Stomach (tissue), 8 donors: ENCODE measurements at regions not wholly inside any gene's neighbourhood (a gene's known extent, or its start where the extent isn't known, plus 50 kb on each side); places are given as distances from the start of the nearest gene placed in this dataset.

ENCODE experiments used
- DNase-seq, 2 donors: peaks; one replicate each; pipeline versions ENCODE4 v3.0.0 to v3.0.0-alpha.2; 2013 to 2019
- H3K27ac ChIP-seq, 5 donors: fragments of 200-600 bp in 4 of 5; sonication (generic) in 4 of 5; one replicate each; pipeline ENCODE4 v1.5.1; 2013 to 2019; ENCODE audit warnings: mild to moderate bottlenecking in 1 of 5, moderate library complexity in 1 of 5
- H3K27me3 ChIP-seq, 3 donors: fragments of 200-600 bp; sonication (generic); one replicate each; pipeline ENCODE4 v1.5.1; 2017 to 2019; ENCODE audit warnings: mixed run types in 1 of 3
- H3K36me3 ChIP-seq, 4 donors: fragments of 200-600 bp; sonication (generic); 1 replicate in 3 of 4; 2 replicates in 1 of 4; pipeline ENCODE4 v1.5.1; 2016 to 2019
- H3K4me1 ChIP-seq, 4 donors: fragments of 200-600 bp; sonication (generic); one replicate each; pipeline ENCODE4 v1.5.1; 2016 to 2019
- H3K4me3 ChIP-seq, 4 donors: fragments of 200-600 bp; sonication (generic) in 3 of 4; one replicate each; pipeline ENCODE4 v1.5.1; 2016 to 2019; ENCODE audit warnings: mild to moderate bottlenecking in 1 of 4
- H3K9me3 ChIP-seq, 4 donors: fragments of 200-600 bp; sonication (generic); one replicate each; pipeline ENCODE4 v1.5.1; 2016 to 2019
- CTCF ChIP-seq, 7 experiments: fragments of 450-650 bp in 4 of 7; fragments of 200-600 bp in 3 of 7; sonication (generic) in 3 of 7; IDR thresholded peaks; one replicate each; pipeline ENCODE4 v1.5.1; 2016 to 2019; ENCODE audit warnings: antibody characterized with exemption in 7 of 7, control low read depth in 2 of 7, mild to moderate bottlenecking in 1 of 7
- EP300 ChIP-seq: sonication (generic); formaldehyde crosslinking; IDR thresholded peaks from one replicate; pipeline ENCODE4 v1.6.1; 2017; ENCODE audit warnings: antibody characterized with exemption
- POLR2A ChIP-seq, 4 donors: fragments of 450-650 bp; IDR thresholded peaks; one replicate each; pipeline ENCODE4 v1.6.1; 2016; ENCODE audit warnings: antibody characterized with exemption in 4 of 4, control low read depth in 2 of 4, mild to moderate bottlenecking in 1 of 4, moderate library complexity in 1 of 4
- POLR2AphosphoS5 ChIP-seq, 3 donors: sonication (generic); formaldehyde crosslinking; IDR thresholded peaks; one replicate each; pipeline ENCODE4 v1.6.1; 2016; ENCODE audit warnings: antibody characterized with exemption in 3 of 3
- WGBS, 5 donors: extraction: QIAGEN DNeasy Blood & Tissue Kit in 3 of 5; methylation state at CpG; one replicate each; pipeline versions ENCODE4 v1.1.5 to v1.1.7; 2013 to 2018; 5-methylcytosine and 5-hydroxymethylcytosine counted together
- intact Hi-C: fragments of 100-400 bp; cut with DNase I; formaldehyde crosslinking; loops from one replicate; pipeline ENCODE4 v1.15.1; 2023; ENCODE audit warnings: low total_unique reads
- donor health status: healthy with polysubstance abuse.
- donor health status: Bipolar disorder and iron deficiency.
- donor health status: healthy.

GRCh38 chr21:38937844-38938243 is 132.1 kb downstream of the ETS2 start:
- DNase-seq = no peak
- intact Hi-C loops = no loop called here
- Histone ChIP-seq H3K27me3 (no peaks in the 10 kb centered on the region), H3K36me3 (no peaks in the 10 kb centered on the region), H3K9me3 (no peaks in the 10 kb centered on the region), H3K4me3 (no peak overlapping the region), H3K4me1 (no peaks in the 10 kb centered on the region), H3K27ac (no peak overlapping the region)
- 69 to 94% (median 73%) methylated on average over 3 of the region's 3 CpGs for WGBS, 5 donors
- TF ChIP-seq CTCF (IDR thresholded peaks at IDR 0.05) (no peak), POLR2A (IDR thresholded peaks at IDR 0.05) (no peak), POLR2AphosphoS5 (IDR thresholded peaks at IDR 0.05) (no peak), EP300 (no peak)

- TF ChIP-seq CTCF (IDR thresholded peaks at IDR 0.05) = no peak
- Histone ChIP-seq H3K27ac (no peak overlapping the region), H3K4me3 (no peak overlapping the region), H3K27me3 (no peaks in the 10 kb centered on the region), H3K36me3 (no peaks in the 10 kb centered on the region), H3K9me3 (no peaks in the 10 kb centered on the region), H3K4me1 (no peaks in the 10 kb centered on the region)
- intact Hi-C loops = no loop called here
- DNase-seq = no peak
- 89 to 95% (median 92%) methylated on average over 4 of the region's 4 CpGs for WGBS, 5 donors
Observed at GRCh38 chr21:38937286-38937790, 131.6 kb downstream of the ETS2 start.

GRCh38 chr21:38936240-38936639 is 130.5 kb downstream of the ETS2 start:
- Histone ChIP-seq H3K4me1 (peaks cover 0 to 5% (median 0%) of the 10 kb centered on the region in 4 donors), H3K4me3 (no peak overlapping the region), H3K27me3 (no peaks in the 10 kb centered on the region), H3K27ac (no peak overlapping the region), H3K9me3 (no peaks in the 10 kb centered on the region), H3K36me3 (no peaks in the 10 kb centered on the region)
- intact Hi-C loops = no loop called here
- WGBS, 5 donors = 63 to 78% (median 74%) methylated on average over 4 of the region's 4 CpGs
- DNase-seq = no peak
- TF ChIP-seq CTCF (IDR thresholded peaks at IDR 0.05) = no peak
- no peak for TF ChIP-seq POLR2AphosphoS5 (IDR thresholded peaks at IDR 0.05)
- TF ChIP-seq EP300 = no peak

GRCh38 chr21:38933731-38934130 is 128.0 kb downstream of the ETS2 start:
- Histone ChIP-seq H3K27ac (no peak overlapping the region), H3K27me3 (no peaks in the 10 kb centered on the region), H3K36me3 (no peaks in the 10 kb centered on the region), H3K4me1 (peaks cover 0 to 5% (median 0%) of the 10 kb centered on the region in 4 donors), H3K9me3 (no peaks in the 10 kb centered on the region), H3K4me3 (no peak overlapping the region)
- no peak for TF ChIP-seq EP300
- TF ChIP-seq POLR2AphosphoS5 (IDR thresholded peaks at IDR 0.05) = no peak
- no peak for TF ChIP-seq POLR2A (IDR thresholded peaks at IDR 0.05)
- TF ChIP-seq CTCF (IDR thresholded peaks at IDR 0.05) = no peak
- intact Hi-C loops = no loop called here
- no peak for DNase-seq
- 73 to 85% (median 78%) methylated on average over 10 of the region's 10 CpGs for WGBS, 5 donors
